H4 (cell line): ENCODE measurements at regions not wholly inside any gene's neighbourhood (a gene's known extent, or its start where the extent isn't known, plus 50 kb on each side); places are given as distances from the start of the nearest gene placed in this dataset.

Source experiments
- DNase-seq: peaks from one replicate; pipeline ENCODE4 v3.0.0-alpha.2; 2015; ENCODE audit warnings: low spot score

- DNase-seq, result peak; percentile 64
Observed at GRCh38 chr6:170178561-170179477, 112.1 kb downstream of the DLL1 start.

DNA sequence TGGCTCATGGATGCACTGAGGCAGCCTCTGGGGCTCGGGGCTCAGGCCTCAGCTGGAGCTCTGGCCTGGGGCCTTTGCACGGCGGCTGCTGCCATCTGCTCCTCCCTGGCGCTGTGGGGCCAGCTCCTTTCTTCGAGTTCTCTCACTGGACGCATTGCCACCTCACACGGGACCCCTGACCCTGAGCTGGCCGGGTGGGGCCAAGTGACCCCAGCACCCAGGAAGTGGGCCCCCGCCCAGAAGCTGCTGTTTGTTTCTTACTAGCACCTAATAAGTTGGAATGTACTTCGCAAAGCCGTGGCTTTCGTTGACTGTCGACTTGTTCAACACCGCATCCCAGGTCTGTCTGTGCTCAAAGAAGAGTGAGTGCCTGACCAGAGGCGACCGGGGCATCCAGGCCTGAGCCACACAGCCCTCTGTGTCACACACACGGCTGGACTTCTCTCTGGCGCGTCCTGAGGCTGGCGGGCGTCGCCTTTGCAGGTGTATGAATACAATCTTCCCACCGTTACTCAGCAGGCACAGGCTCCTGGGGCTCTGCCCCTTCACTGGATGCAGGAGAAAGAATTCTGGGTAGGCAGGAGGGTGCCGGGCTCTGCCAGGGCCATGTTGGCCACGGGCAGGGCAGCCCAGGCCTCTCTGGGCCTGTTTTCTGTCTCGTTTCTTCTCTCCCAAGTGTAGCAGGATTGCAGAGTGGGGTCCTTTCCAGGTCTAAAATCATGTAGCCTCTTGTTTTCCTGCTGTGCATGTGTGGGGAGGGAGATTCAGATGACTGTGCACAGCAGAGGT lies 112.9 kb downstream of the DLL1 start:
- DNase-seq, result no peak

- DNase-seq, result no peak
Observed at GRCh38 chr6:170176898-170177771, 113.7 kb downstream of the DLL1 start.

DNA sequence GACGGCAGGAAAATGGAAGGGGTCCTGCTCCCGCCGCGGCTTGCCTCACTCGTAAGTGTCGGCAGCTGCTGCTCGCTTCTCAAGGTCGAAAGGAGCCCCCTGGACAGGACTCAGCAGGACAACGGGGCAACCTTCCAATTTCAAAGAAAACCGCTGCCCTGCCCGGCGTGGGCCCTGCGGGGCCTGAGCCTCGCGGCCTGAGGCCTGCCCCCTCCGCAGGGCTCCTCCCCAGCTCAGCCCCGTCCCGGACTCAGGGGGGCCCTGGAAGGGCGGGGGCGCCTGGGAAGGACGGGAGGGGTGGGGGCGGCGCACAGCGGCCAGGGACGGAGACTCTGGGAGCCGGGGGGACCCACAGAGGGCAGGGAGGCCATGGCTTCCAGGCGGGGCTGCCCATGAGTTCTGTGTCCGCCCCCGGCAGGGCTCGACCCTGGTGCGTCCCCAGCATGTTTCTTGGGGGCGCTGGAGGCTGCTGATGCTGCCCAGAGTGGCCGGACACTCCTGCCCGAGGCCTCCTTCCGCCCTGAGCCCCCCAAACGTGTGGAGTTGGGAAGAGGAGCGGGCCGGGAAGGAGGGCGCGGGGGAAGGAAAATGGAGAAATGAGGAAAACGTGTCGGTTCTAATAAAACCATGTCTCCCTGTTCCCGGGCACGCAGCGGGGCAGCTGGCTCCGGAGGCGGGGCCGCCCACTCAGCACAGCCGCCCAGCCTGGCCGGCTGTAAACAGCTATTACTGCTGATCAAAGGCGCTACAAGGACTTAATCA lies 114.6 kb downstream of the DLL1 start:
- DNase-seq, result no peak

DNA sequence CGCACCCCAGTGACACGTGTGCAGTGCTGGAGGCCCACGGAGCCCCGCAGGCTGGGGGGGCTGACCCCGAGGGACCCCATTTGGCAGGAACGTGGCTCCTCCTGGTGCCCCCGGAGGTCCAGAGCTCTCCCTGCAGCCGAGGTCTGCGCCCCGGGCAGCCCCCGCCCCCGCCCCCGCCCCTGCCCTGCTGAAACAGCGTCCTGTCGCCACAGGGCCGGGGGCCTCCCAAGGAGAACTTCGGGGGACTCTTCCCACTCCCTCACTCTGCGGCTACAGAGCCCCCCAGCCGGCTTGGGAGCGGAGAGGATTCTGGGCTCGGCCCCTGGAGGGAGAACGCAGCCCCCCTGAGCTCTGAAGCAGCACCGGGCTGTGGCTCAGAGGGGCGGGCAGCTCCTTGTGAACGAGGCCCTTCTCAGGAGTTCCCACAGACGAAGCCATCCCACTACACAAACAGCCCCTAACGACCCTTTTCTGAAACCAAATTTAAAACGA lies 115.2 kb downstream of the DLL1 start:
- DNase-seq, result no peak

DNA sequence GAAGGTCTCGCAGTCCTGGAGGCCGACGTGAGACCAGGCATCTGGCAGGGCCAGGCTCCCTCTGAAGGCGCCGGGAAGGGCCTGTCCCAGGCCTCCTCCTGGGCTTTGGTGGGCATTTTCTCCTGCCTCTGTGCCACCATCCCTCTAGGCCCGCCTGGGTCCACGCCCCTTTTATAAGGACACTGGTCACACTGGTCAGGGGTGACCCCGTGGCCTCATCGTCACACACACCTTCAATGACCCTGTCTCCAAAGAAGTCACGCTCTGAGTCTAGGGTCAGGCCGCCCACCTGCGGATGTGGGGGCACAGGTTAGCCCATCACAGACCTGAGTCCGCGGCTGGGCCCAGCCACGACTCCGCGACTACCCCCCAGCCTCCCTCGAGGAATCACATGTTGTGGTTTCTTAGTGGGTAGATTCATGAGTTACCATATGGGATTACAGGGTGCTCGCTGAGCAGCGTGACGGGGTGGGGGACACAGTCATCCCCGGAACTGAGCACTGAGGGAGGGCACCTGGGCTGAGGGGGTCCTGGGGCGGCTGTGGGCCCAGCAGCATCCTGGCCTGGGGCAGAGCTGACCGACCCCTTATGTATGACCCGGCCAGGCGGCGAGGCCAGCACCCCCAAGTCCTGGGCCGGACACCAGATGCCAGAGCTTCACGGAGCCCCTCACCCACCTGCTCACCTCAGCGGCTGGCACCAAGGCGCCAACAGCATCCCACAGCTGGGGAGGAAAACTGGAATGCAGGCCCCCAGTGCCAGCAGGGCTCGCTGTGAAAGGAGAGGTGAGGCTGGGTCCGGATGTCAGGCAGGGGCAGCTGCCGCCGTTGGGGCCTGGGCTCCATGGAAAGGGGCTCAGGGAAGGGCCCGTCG lies 115.9 kb downstream of the DLL1 start:
- no peak for DNase-seq

GRCh38 chr6:170174124-170174770 lies 116.6 kb downstream of the DLL1 start:
- DNase-seq, result no peak

DNA sequence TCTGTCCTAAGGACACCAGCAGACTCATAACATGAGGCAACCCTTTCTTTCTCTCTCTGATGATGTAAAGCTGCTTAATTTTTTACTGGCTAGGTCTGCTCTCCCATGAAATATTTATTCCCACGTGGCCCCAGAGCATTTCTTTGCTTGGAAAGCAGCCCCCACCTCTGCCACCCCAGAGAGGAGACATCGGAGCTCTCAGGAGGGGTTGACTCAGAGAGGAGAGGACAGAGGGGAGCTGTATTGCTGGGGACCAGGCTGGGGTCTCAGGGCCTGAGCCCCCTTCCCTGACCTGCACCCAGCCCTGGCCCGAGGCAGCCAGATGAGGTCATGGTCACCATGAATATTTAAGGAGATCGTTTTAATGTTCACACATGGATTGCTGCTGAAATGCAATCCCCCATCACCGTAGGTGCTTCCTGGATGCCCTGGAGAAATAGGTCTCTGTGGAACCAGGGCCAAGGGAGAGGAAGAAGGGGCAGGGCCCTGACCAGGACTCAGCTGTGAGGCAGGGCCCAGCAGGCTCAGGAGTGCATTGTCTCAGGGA lies 117.5 kb downstream of the DLL1 start:
- no peak for DNase-seq

- DNase-seq, result no peak
Observed at GRCh38 chr6:170172825-170173256, 118.0 kb downstream of the DLL1 start.

DNA sequence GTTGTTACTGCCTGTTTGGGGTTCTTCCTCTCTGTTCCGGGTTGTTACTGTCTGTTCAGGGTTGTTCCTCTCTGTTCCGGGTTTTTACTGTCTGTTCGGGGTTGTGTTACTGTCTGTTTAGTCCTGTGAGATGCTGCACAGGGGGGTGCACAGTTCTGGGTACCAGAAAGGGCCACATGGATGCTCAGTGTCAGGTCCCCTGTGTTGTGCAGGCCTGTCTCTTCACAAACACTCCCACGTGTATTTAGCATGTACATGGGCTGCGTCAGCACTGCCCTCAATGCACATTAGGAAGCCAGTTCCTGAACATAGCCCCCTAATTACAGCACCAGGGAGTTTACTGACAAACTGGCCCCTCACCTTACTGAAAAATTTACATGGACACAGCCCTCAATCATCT lies 118.5 kb downstream of the DLL1 start:
- no peak for DNase-seq

DNA sequence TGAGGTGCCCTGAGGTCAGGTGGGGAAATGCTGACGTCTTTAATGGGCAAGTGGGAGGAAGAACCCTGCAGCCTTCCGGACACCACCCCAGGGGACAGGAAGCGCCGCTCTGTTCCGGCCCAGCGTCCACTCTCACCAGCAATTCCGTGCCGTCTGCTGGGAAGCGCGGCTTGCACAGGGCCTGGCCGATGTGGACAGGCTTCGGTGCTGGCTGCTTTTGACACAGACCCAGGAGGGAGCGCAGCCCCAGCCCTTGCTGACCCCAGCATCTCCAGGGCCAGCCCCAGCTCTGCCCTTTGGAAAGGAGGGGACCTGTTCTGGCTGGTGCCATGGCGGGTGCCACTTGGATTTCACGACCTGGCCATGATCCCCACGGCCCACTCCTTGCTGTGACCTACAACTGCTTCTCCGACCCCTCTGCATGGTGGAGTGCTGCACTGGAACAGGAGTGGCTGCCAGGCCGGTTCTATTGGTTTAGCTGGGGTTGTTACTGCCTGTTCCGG lies 123.2 kb downstream of the DLL1 start:
- no peak for DNase-seq

DNA sequence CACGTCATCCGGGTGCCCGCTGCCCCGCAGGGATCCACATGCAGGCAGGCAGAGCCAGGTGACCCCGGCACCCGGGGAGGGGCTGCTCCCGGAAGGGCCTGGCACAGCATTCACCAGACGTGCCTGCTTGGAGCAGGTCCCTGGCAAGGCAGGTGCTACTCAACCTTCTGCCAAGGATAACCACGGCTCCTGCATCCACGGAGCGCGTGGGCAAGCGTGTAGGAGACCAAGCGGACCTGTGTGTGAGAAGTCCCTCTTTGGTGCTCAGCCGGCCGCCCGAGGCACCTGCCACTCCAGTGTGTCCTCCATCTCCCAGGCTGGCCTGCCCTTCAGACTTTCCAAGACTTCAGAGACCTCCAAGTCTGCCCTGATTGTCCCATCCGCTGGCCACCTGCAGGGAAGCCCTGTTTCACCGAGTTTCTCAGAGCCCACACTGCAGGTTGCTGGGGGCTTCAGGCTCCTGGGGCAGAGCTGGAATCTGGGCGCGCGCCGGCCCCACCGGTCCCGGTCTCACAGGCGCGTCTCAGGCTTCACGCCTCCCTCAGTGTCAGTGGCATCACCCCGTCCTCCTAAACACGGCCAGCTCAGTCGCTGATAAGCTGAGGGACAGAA lies 124.3 kb downstream of the DLL1 start:
- DNase-seq, result no peak

DNA sequence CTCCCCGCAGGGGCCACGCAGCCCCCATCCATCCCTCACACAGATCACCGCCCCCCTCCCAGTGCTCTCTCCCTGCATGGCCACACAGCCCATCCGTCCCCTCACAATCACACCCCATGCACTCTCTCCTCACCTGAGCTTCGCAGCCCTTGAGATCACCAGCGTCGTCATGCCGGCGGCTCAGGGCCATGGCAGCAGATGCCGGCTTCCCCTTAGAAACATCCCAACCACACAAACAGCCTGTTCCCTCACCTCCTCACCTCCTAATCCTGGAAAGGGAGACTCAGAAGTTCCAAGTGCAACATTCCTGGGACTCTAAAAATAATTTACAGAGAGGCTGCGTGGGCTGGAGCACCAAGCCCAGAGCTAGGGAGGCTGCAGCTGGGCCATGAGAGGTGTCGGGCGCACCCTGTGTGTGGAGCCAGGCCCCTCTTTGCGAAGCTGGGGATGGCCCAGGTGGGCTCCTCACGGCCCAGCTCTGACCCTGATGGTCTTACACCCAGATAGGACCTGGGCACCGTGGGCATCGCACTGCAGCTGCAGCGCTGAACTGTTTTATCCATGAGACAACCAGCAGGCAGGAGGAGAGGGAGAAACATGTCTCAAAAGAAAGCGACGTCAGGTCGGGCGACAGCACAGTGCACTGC lies 125.3 kb downstream of the DLL1 start:
- no peak for DNase-seq

- DNase-seq, result no peak
Observed at GRCh38 chr6:170165085-170165470, 125.8 kb downstream of the DLL1 start.

DNA sequence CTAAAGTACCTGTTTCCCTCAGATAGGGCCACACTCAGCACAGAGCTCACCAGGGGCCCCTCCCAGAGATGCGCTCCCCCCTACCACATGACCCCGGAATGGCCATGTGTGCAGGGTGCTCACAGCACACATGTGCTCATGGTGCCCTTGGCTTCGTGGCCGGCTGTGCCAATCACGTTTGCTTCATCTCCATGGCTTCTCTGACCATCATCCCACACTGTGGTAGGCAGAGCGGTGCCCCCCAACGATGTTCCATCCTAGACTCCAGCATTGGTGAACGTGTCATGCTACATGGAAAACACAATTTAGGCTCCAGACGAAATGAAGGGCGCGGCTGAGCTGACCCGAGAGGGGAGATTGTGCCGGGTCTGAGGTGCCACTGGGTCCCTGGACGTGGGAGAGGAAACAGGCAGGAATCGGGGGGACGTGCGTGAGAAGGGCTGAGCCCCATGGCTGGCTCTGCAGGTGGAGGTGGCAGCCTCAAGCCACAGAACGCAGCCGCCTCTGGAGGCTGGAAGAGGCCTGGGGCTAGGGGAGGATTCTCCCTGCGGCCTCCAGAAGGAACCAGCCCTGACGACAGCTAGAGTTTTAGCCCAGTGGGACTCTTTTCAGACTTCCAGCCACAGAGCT lies 126.5 kb downstream of the DLL1 start:
- DNase-seq, result no peak

- no peak for DNase-seq
Observed at GRCh38 chr6:170163405-170164170, 127.3 kb downstream of the DLL1 start.
